SK-N-SH treated with all-trans-retinoic acid at 6 μM for 48 hours (cell line): ENCODE measurements at regions not wholly inside any gene's neighbourhood (a gene's known extent, or its start where the extent isn't known, plus 50 kb on each side); places are given as distances from the start of the nearest gene placed in this dataset.

ENCODE experiments used
- BACH2 ChIP-seq: fragments of 250-450 bp; sonication (Bioruptor Pico); IDR thresholded peaks from 2 replicates; pipeline ENCODE4 v1.9.0; 2021; ENCODE audit warnings: mild to moderate bottlenecking, borderline replicate concordance
- GLIS3 ChIP-seq: fragments of 250-450 bp; sonication (Bioruptor Pico); IDR thresholded peaks from 2 replicates; pipeline ENCODE4 v1.5.0; 2020; ENCODE audit warnings: mild to moderate bottlenecking, moderate library complexity
- OSR1 ChIP-seq: fragments of 250-450 bp; sonication (Bioruptor Pico); IDR thresholded peaks from 2 replicates; pipeline ENCODE4 v1.8.0; 2022; ENCODE audit warnings: moderate library complexity, mild to moderate bottlenecking, inconsistent platforms
- PATZ1 ChIP-seq: fragments of 250-450 bp; sonication (Bioruptor Pico); IDR thresholded peaks from 2 replicates; pipeline ENCODE4 v1.8.0; 2020; ENCODE audit warnings: mild to moderate bottlenecking, moderate library complexity, borderline replicate concordance
- POU6F1 ChIP-seq: fragments of 250-450 bp; sonication (Bioruptor Pico); IDR thresholded peaks from 2 replicates; pipeline ENCODE4 v1.8.0; 2021; ENCODE audit warnings: low read depth, mild to moderate bottlenecking, moderate library complexity, borderline replicate concordance
- TCF4 ChIP-seq: fragments of 250-450 bp; sonication (Bioruptor Pico); IDR thresholded peaks from 2 replicates; pipeline ENCODE4 v1.8.0; 2021; ENCODE audit warnings: mild to moderate bottlenecking, moderate library complexity, borderline replicate concordance
- ZFP3 ChIP-seq: fragments of 250-450 bp; sonication (Bioruptor Pico); IDR thresholded peaks from 2 replicates; pipeline ENCODE4 v1.5.0; 2020; ENCODE audit warnings: mild to moderate bottlenecking, moderate library complexity

GRCh38 chr6:119974430-119975159 is 625.0 kb upstream of the MAN1A1 start:
- TF ChIP-seq TCF4 (no peak), OSR1 (CRISPR knock-in tag) (no peak), ZFP3 (CRISPR knock-in tag) (no peak), BACH2 (no peak), PATZ1 (no peak), POU6F1 (CRISPR knock-in tag) (no peak), GLIS3 (CRISPR knock-in tag) (no peak)
